Natural killer cell (primary cell): ENCODE measurements at regions not wholly inside any gene's neighbourhood (a gene's known extent, or its start where the extent isn't known, plus 50 kb on each side); places are given as distances from the start of the nearest gene placed in this dataset.

ENCODE experiments used
- ATAC-seq, 3 donors: fragments of 150-1000 bp in 2 of 3; fragments of 200-7000 bp in 1 of 3; cut with Tn5 transposase; 1 replicate in 1 of 3; 2 replicates in 2 of 3; pipeline ENCODE4 v1.10.0; 2021; ENCODE audit warnings: mild to moderate bottlenecking in 2 of 3, moderate library complexity in 2 of 3
- DNase-seq, 2 donors: peaks; one replicate each; pipeline versions ENCODE4 v3.0.0 to v3.0.0-alpha.2; 2013 to 2021; ENCODE audit warnings: mixed read lengths in 1 of 2
- H3K27ac ChIP-seq: one replicate; pipeline ENCODE4 v1.5.1; 2013; ENCODE audit warnings: mild to moderate bottlenecking, low read length
- H3K27me3 ChIP-seq: one replicate; pipeline ENCODE4 v1.6.1; 2013; ENCODE audit warnings: low read length; ENCODE audit not compliant: control insufficient read depth, insufficient read depth
- H3K36me3 ChIP-seq: one replicate; pipeline ENCODE4 v1.6.1; 2013; ENCODE audit warnings: low read length; ENCODE audit not compliant: control insufficient read depth, insufficient read depth
- H3K4me1 ChIP-seq: one replicate; pipeline ENCODE4 v1.6.1; 2013; ENCODE audit warnings: low read length; ENCODE audit not compliant: control insufficient read depth, insufficient read depth
- H3K4me3 ChIP-seq: one replicate; pipeline ENCODE4 v1.5.1; 2013; ENCODE audit warnings: low read length
- H3K9me3 ChIP-seq: one replicate; pipeline ENCODE4 v1.6.1; 2013; ENCODE audit warnings: low read length; ENCODE audit not compliant: control insufficient read depth, insufficient read depth
- H3K27ac Mint-ChIP-seq, 2 donors: one replicate each; pipeline ENCODE4 v1.8.0; 2022; ENCODE audit warnings: mild to moderate bottlenecking in 2 of 2, mixed read lengths in 2 of 2, moderate library complexity in 1 of 2
- H3K27me3 Mint-ChIP-seq, 2 donors: one replicate each; pipeline ENCODE4 v1.8.0; 2022; ENCODE audit warnings: low read depth in 2 of 2, mixed read lengths in 2 of 2
- H3K36me3 Mint-ChIP-seq: one replicate; pipeline ENCODE4 v1.8.0; 2022; ENCODE audit warnings: mixed read lengths
- H3K4me1 Mint-ChIP-seq, 2 donors: one replicate each; pipeline ENCODE4 v1.8.0; 2022; ENCODE audit warnings: mixed read lengths in 2 of 2
- H3K4me3 Mint-ChIP-seq: one replicate; pipeline ENCODE4 v1.8.0; 2022; ENCODE audit warnings: mild to moderate bottlenecking, moderate library complexity, mixed read lengths
- H3K9me3 Mint-ChIP-seq, 2 donors: one replicate each; pipeline ENCODE4 v1.8.0; 2022; ENCODE audit warnings: mixed read lengths in 2 of 2
- CTCF ChIP-seq: fragments of 200-600 bp; IDR thresholded peaks from one replicate; pipeline ENCODE4 v1.8.0; 2022; ENCODE audit warnings: antibody characterized with exemption
- WGBS: methylation state at CpG from one replicate; pipeline ENCODE4 v1.1.7; 2013; ENCODE audit warnings: missing lambda C conversion rate; ENCODE audit not compliant: insufficient coverage; 5-methylcytosine and 5-hydroxymethylcytosine counted together
- intact Hi-C: fragments of 100-400 bp; cut with micrococcal nuclease; formaldehyde crosslinking; loops from one replicate; pipeline ENCODE4 v1.14.2; 2022

- H3K36me3 ChIP-seq, result no peaks in the 10 kb centered on the region
- no peak for ATAC-seq
- Mint-ChIP-seq H3K27me3 (no peaks in the 10 kb centered on the region), H3K36me3 (no peaks in the 10 kb centered on the region), H3K4me3 (no peak overlapping the region), H3K9me3 (peaks cover 0 to under 1% of the 10 kb centered on the region in 2 donors), H3K4me1 (no peaks in the 10 kb centered on the region), H3K27ac (no peak overlapping the region)
- no peaks in the 10 kb centered on the region for H3K27me3 ChIP-seq
- H3K4me3 ChIP-seq, result no peak overlapping the region
- no peaks in the 10 kb centered on the region for H3K4me1 ChIP-seq
- intact Hi-C loops, result no loop called here
- no peak for TF ChIP-seq CTCF
- no peak overlapping the region for H3K27ac ChIP-seq
- H3K9me3 ChIP-seq, result no peaks in the 10 kb centered on the region
- no peak for DNase-seq
These were observed 286.3 kb downstream of the POU4F1 start for GRCh38 chr13:78317030-78317429.

GRCh38 chr13:78309497-78310180 lies 293.7 kb downstream of the POU4F1 start:
- H3K36me3 Mint-ChIP-seq, result no peaks in the 10 kb centered on the region

GRCh38 chr13:78306519-78307206 lies 296.7 kb downstream of the POU4F1 start:
- no peaks in the 10 kb centered on the region for H3K27me3 ChIP-seq
- ATAC-seq (no peak), DNase-seq (no peak)
- H3K27ac ChIP-seq, result no peak overlapping the region
- H3K4me1 Mint-ChIP-seq, result no peaks in the 10 kb centered on the region
- no peaks in the 10 kb centered on the region for H3K27me3 Mint-ChIP-seq
- no peaks in the 10 kb centered on the region for H3K9me3 ChIP-seq
- TF ChIP-seq CTCF, result no peak
- peaks cover 0 to 2% of the 10 kb centered on the region in 2 donors for H3K9me3 Mint-ChIP-seq
- intact Hi-C loops, result no loop called here
- WGBS, result 97% methylated on average over 3 of the region's 3 CpGs
- H3K4me1 ChIP-seq, result no peaks in the 10 kb centered on the region
- H3K4me3 ChIP-seq, result no peak overlapping the region
- no peaks in the 10 kb centered on the region for H3K36me3 ChIP-seq
- H3K27ac Mint-ChIP-seq, result no peak overlapping the region
- H3K36me3 Mint-ChIP-seq, result no peaks in the 10 kb centered on the region
- no peak overlapping the region for H3K4me3 Mint-ChIP-seq

More at GRCh38 chr13:78309497-78310180, 293.7 kb downstream of the POU4F1 start:
- WGBS, result 74% methylated on average over 4 of the region's 4 CpGs
- Mint-ChIP-seq H3K4me3 (no peak overlapping the region), H3K27ac (no peak overlapping the region), H3K9me3 (peaks cover 0 to 2% of the 10 kb centered on the region in 2 donors), H3K27me3 (no peaks in the 10 kb centered on the region), H3K4me1 (no peaks in the 10 kb centered on the region)
- DNase-seq (no peak), ATAC-seq (no peak)
- Histone ChIP-seq H3K4me3 (no peak overlapping the region), H3K4me1 (no peaks in the 10 kb centered on the region), H3K27ac (no peak overlapping the region), H3K9me3 (no peaks in the 10 kb centered on the region), H3K36me3 (no peaks in the 10 kb centered on the region), H3K27me3 (no peaks in the 10 kb centered on the region)
- intact Hi-C loops, result no loop called here
- TF ChIP-seq CTCF, result no peak

GRCh38 chr13:78305171-78305570 lies 298.2 kb downstream of the POU4F1 start:
- DNase-seq, result no peak
- WGBS, result 91% methylated on average over 3 of the region's 3 CpGs
- no peak overlapping the region for H3K27ac Mint-ChIP-seq

More at GRCh38 chr13:78305171-78305570, 298.2 kb downstream of the POU4F1 start:
- Histone ChIP-seq H3K36me3 (no peaks in the 10 kb centered on the region), H3K4me3 (no peak overlapping the region), H3K9me3 (no peaks in the 10 kb centered on the region), H3K27ac (no peak overlapping the region), H3K27me3 (no peaks in the 10 kb centered on the region), H3K4me1 (no peaks in the 10 kb centered on the region)
- TF ChIP-seq CTCF, result no peak
- Mint-ChIP-seq H3K9me3 (no peaks in the 10 kb centered on the region), H3K36me3 (no peaks in the 10 kb centered on the region), H3K27me3 (no peaks in the 10 kb centered on the region), H3K4me1 (no peaks in the 10 kb centered on the region), H3K4me3 (no peak overlapping the region)
- ATAC-seq, result no peak
- intact Hi-C loops, result no loop called here
